T-helper 2 cell treated with Interferon-gamma antibody and Interleukin-4, amounts not matched to agents 5 μg/mL and 100 μg/mL, for 36 hours (primary cell): ENCODE measurements at regions not wholly inside any gene's neighbourhood (a gene's known extent, or its start where the extent isn't known, plus 50 kb on each side); places are given as distances from the start of the nearest gene placed in this dataset.
A peak's percentile ranks its signal among the peaks of the same experiment; 100 is the strongest.

Experiments used
- DNase-seq: peaks from one replicate; pipeline ENCODE4 v3.0.0; 2021; ENCODE audit warnings: low spot score
- H3K27ac Mint-ChIP-seq: one replicate; pipeline ENCODE4 v1.8.0; 2021; ENCODE audit warnings: mild to moderate bottlenecking, mixed read lengths
- H3K27me3 Mint-ChIP-seq: one replicate; pipeline ENCODE4 v1.8.0; 2021; ENCODE audit warnings: low read depth, mixed read lengths
- H3K36me3 Mint-ChIP-seq: one replicate; pipeline ENCODE4 v1.8.0; 2021; ENCODE audit warnings: low read depth, mixed read lengths
- H3K4me1 Mint-ChIP-seq: one replicate; pipeline ENCODE4 v1.8.0; 2021; ENCODE audit warnings: low read depth, mixed read lengths
- H3K4me3 Mint-ChIP-seq: one replicate; pipeline ENCODE4 v1.8.0; 2022; ENCODE audit warnings: mild to moderate bottlenecking, moderate library complexity, mixed read lengths
- H3K9me3 Mint-ChIP-seq: one replicate; pipeline ENCODE4 v1.8.0; 2021; ENCODE audit warnings: mixed read lengths

- Mint-ChIP-seq H3K4me3 (no peak overlapping the region), H3K4me1 (peaks cover 3% of the 10 kb centered on the region), H3K9me3 (no peaks in the 10 kb centered on the region), H3K36me3 (no peaks in the 10 kb centered on the region), H3K27ac (no peak overlapping the region), H3K27me3 (peaks cover 12% of the 10 kb centered on the region)
- no peak for DNase-seq
Observed at GRCh38 chr13:78030341-78030896, 111.8 kb upstream of the EDNRB start.

- Mint-ChIP-seq H3K4me3 (no peak overlapping the region), H3K27ac (no peak overlapping the region), H3K27me3 (peaks cover 12% of the 10 kb centered on the region), H3K36me3 (no peaks in the 10 kb centered on the region), H3K4me1 (peaks cover 3% of the 10 kb centered on the region), H3K9me3 (no peaks in the 10 kb centered on the region)
- DNase-seq = no peak
Observed at GRCh38 chr13:78029901-78030300, 111.3 kb upstream of the EDNRB start.

DNA sequence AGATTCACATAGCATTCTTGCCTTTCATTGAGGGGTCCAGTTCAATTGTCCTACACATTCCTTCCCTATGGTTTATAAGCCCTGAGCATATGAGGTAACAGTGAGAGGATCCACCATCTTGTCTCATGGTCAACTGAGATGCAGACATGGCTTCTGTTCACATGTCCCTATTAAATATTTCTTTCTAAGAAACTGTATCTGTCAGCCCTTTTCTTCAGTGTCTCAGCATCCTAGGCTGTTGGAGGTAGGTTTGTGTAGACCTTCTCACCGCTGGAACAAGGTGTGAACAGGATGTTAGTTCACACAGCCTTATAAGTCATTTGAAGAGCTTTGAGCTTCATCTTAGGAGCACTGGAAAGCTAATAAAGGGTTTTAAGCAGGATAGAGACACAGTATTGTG is 110.3 kb upstream of the EDNRB start:
- Mint-ChIP-seq H3K4me1 (peaks cover 3% of the 10 kb centered on the region), H3K9me3 (no peaks in the 10 kb centered on the region), H3K4me3 (no peak overlapping the region), H3K27ac (no peak overlapping the region), H3K27me3 (peaks cover 12% of the 10 kb centered on the region), H3K36me3 (no peaks in the 10 kb centered on the region)
- no peak for DNase-seq

DNA sequence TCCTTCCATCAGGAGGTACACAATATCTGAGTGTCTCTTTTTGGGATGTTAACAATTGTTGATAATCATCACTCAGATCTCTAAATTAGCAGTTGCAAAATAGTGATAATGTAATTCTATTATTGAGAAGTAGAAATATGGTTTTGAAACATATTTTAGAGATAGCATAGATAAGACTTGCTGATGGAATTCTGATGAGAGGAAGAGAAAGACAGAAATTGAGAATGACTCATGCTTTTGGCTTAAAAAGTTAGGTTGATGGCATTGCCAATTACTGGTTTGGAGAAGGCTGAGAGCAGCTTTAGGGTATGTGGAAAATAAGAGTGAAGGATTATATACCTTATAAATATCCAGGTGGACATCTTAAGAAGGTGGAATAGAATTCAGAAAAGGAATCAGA is 106.4 kb upstream of the EDNRB start:
- no peak for DNase-seq
- peaks cover 13% of the 10 kb centered on the region for H3K4me1 Mint-ChIP-seq
- no peak overlapping the region for H3K4me3 Mint-ChIP-seq
- peaks cover 5% of the 10 kb centered on the region for H3K9me3 Mint-ChIP-seq
- H3K27ac Mint-ChIP-seq = no peak overlapping the region
- H3K36me3 Mint-ChIP-seq = no peaks in the 10 kb centered on the region
- H3K27me3 Mint-ChIP-seq = peaks cover 9% of the 10 kb centered on the region

- Mint-ChIP-seq H3K4me3 (no peak overlapping the region), H3K36me3 (no peaks in the 10 kb centered on the region), H3K27me3 (peaks cover 16% of the 10 kb centered on the region), H3K9me3 (peaks cover 5% of the 10 kb centered on the region), H3K4me1 (peaks cover 13% of the 10 kb centered on the region), H3K27ac (peak overlapping the region; percentile 7)
- peak; percentile 59 for DNase-seq
Observed at GRCh38 chr13:78022164-78022877, 103.7 kb upstream of the EDNRB start.

DNA sequence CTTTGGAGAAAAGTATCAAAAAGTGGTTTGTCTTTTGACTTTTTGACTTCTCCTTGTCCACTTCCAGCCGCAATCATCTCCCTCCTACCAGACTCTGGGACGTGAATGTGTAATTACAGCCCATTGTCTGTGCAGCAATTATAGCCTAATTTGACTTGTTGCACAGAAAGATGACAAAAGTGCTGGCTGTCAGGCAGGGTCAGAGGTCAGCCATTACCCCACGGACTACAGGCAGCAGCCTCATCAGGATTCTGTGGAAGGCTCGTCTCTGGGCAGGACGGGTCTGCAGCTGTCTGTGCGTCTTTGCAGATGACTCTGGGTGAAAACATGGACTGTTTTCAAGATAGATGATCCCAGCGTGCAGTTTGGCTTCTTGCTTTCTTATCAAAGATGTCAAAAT is 102.2 kb upstream of the EDNRB start:
- Mint-ChIP-seq H3K27me3 (peaks cover 13% of the 10 kb centered on the region), H3K36me3 (no peaks in the 10 kb centered on the region), H3K9me3 (peaks cover 5% of the 10 kb centered on the region), H3K4me1 (peaks cover 10% of the 10 kb centered on the region), H3K27ac (no peak overlapping the region), H3K4me3 (no peak overlapping the region)
- no peak for DNase-seq

DNA sequence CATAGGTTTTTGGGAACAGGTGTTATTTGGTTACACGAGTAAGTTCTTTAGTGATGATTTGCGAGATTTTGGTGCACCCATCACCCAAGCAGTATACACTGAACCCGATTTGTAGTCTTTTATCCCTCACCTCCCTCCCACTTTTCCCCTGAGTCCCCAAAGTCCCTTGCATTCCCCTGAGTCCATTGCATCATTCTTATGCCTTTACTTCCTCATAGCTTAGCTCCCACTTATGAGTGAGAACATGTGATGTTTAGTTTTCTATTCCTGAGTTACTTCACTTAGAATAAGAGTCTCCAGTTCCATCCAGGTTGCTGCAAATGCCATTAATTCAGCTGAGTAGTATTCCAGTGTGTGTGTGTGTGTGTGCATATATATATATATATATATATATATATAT is 97.2 kb upstream of the EDNRB start:
- H3K27ac Mint-ChIP-seq = no peak overlapping the region
- H3K36me3 Mint-ChIP-seq = no peaks in the 10 kb centered on the region
- no peak overlapping the region for H3K4me3 Mint-ChIP-seq
- no peaks in the 10 kb centered on the region for H3K4me1 Mint-ChIP-seq
- no peak for DNase-seq
- peaks cover 15% of the 10 kb centered on the region for H3K27me3 Mint-ChIP-seq
- H3K9me3 Mint-ChIP-seq = no peaks in the 10 kb centered on the region

DNA sequence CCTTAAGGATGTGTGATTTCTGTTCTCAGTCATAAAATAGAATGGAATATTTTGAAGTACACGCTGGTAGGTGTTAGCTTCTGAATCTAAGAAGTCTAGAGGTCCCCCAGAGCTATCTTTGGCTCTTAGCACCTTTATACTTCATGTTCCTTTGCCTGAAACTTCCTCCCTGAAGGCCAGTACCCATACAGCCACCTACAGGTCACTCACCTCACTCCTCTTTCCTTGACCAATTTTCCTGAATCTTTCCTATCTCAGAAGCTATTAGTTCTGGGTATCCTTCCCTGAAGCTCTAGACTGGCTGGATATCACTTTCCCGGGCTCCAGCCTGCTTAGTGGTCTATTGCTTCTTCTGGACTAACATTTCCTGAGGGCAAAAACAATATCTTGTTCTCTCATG is 93.4 kb upstream of the EDNRB start:
- Mint-ChIP-seq H3K4me1 (no peaks in the 10 kb centered on the region), H3K36me3 (no peaks in the 10 kb centered on the region), H3K9me3 (no peaks in the 10 kb centered on the region), H3K4me3 (no peak overlapping the region), H3K27ac (no peak overlapping the region), H3K27me3 (peaks cover 5% of the 10 kb centered on the region)
- DNase-seq = no peak

DNA sequence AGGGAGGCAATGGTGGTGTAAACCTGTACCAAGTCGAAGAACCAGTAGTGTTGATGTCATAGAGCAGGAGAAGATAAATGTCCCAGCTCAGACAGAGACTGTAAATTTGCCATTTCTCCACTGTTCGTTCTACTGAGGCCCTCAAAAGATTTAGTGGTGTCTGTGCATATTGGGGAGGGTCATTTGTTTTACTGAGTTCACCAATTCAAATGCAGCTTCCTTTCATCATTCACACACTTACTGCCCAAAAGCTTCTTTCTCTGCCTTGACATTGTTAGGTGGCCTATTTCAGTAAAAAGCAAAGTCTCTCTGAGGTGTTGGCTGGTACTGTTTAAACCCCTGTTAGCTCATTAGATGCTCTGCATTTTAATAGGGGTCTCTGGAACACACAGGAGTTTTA is 86.2 kb upstream of the EDNRB start:
- Mint-ChIP-seq H3K36me3 (no peaks in the 10 kb centered on the region), H3K4me1 (no peaks in the 10 kb centered on the region), H3K4me3 (no peak overlapping the region), H3K9me3 (no peaks in the 10 kb centered on the region), H3K27me3 (no peaks in the 10 kb centered on the region), H3K27ac (no peak overlapping the region)
- no peak for DNase-seq

- Mint-ChIP-seq H3K36me3 (no peaks in the 10 kb centered on the region), H3K9me3 (peaks cover 3% of the 10 kb centered on the region), H3K4me3 (no peak overlapping the region), H3K27me3 (no peaks in the 10 kb centered on the region), H3K27ac (no peak overlapping the region), H3K4me1 (no peaks in the 10 kb centered on the region)
- DNase-seq = no peak
Observed at GRCh38 chr13:77999746-78000145, 81.1 kb upstream of the EDNRB start.

GRCh38 chr13:77994166-77994565 is 75.5 kb upstream of the EDNRB start:
- no peak overlapping the region for H3K27ac Mint-ChIP-seq
- H3K36me3 Mint-ChIP-seq = no peaks in the 10 kb centered on the region
- H3K4me1 Mint-ChIP-seq = no peaks in the 10 kb centered on the region
- no peak overlapping the region for H3K4me3 Mint-ChIP-seq
- H3K27me3 Mint-ChIP-seq = no peaks in the 10 kb centered on the region
- H3K9me3 Mint-ChIP-seq = peaks cover 3% of the 10 kb centered on the region
- DNase-seq = no peak

DNA sequence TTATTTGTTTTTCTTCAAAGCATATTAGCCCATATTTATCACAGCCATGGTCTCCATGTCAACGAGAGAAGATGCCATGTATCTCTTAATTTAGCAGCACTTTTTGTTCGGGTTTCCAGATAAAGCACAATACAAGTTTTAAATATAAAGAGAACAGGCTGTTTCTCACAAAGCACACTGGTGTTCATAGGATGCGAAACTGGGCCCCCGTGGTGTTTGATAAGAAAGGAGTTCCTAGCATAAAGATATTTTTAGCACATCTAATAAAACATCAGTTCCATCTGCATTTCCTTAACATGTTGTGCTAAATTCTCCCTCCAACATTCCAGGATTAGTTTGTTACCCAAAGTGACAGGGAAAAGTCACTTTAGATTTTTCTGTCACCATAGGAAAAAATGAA is 72.4 kb upstream of the EDNRB start:
- no peaks in the 10 kb centered on the region for H3K36me3 Mint-ChIP-seq

DNA sequence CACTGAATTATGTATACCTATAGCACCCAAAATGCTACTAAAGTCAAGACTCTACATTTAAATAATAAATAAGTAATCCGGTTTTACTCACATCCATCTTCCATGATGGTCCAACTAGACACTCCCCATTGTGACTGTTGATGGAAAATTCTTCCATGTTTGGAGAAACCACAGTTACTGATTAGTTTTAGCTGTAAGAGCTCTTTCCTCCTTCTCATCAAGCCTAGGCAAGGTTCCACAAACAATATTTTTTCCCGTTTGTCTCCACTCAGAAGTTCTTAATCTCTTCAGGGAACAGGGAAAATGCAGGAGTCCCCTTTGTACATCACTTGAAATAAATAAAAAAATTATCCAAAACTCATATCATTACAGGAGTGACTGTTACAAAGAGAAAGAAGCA is 70.7 kb upstream of the EDNRB start:
- Mint-ChIP-seq H3K9me3 (no peaks in the 10 kb centered on the region), H3K36me3 (no peaks in the 10 kb centered on the region), H3K27ac (no peak overlapping the region), H3K27me3 (peaks cover 5% of the 10 kb centered on the region), H3K4me3 (no peak overlapping the region), H3K4me1 (no peaks in the 10 kb centered on the region)
- DNase-seq = no peak

More for the DNA sequence above, 72.4 kb upstream of the EDNRB start:
- Mint-ChIP-seq H3K4me3 (no peak overlapping the region), H3K27me3 (peaks cover 3% of the 10 kb centered on the region), H3K4me1 (no peaks in the 10 kb centered on the region), H3K27ac (no peak overlapping the region), H3K9me3 (peaks cover under 1% of the 10 kb centered on the region)
- DNase-seq = no peak

- Mint-ChIP-seq H3K4me3 (no peak overlapping the region), H3K4me1 (no peaks in the 10 kb centered on the region), H3K36me3 (no peaks in the 10 kb centered on the region)
Observed at GRCh38 chr13:77988355-77988754, 69.7 kb upstream of the EDNRB start.

GRCh38 chr13:77986713-77987112 is 68.1 kb upstream of the EDNRB start:
- Mint-ChIP-seq H3K4me1 (no peaks in the 10 kb centered on the region), H3K4me3 (no peak overlapping the region), H3K36me3 (no peaks in the 10 kb centered on the region), H3K27ac (no peak overlapping the region), H3K27me3 (peaks cover 5% of the 10 kb centered on the region), H3K9me3 (no peaks in the 10 kb centered on the region)
- no peak for DNase-seq

More at GRCh38 chr13:77988355-77988754, 69.7 kb upstream of the EDNRB start:
- Mint-ChIP-seq H3K9me3 (no peaks in the 10 kb centered on the region), H3K27ac (no peak overlapping the region), H3K27me3 (peaks cover 5% of the 10 kb centered on the region)
- no peak for DNase-seq
